Calu3 (cell line): ENCODE measurements at regions not wholly inside any gene's neighbourhood (a gene's known extent, or its start where the extent isn't known, plus 50 kb on each side); places are given as distances from the start of the nearest gene placed in this dataset.
"Not testable (repeated sequence)": the region's sequence is repeated elsewhere in the genome, so short reads cannot be mapped to it uniquely, and the experiment has no call there.

Source experiments
- BruUV-seq: library from RNA; stranded (reverse); fragments of 400-500 nt; replicated peaks from 2 replicates; lab custom pipeline; 2021; lab: Mats Ljungman, UMichigan
- CTCF ChIA-PET: fragments of 300-600 bp; sonication (Branson Sonifier 250); formaldehyde crosslinking; loops from one replicate; lab custom pipeline; 2022; ENCODE audit warnings: antibody characterized with exemption; lab: Charles Lee
- DNase-seq: peaks from one replicate; pipeline ENCODE4 v3.0.0; 2022
- H3K27ac Mint-ChIP-seq: one replicate; pipeline ENCODE4 v1.8.0; 2022; ENCODE audit warnings: mixed read lengths; ENCODE audit not compliant: unreplicated experiment
- H3K27me3 Mint-ChIP-seq: one replicate; pipeline ENCODE4 v1.8.0; 2022; ENCODE audit warnings: mixed read lengths; ENCODE audit not compliant: unreplicated experiment
- H3K36me3 Mint-ChIP-seq: one replicate; pipeline ENCODE4 v1.8.0; 2022; ENCODE audit warnings: mild to moderate bottlenecking, moderate library complexity, mixed read lengths; ENCODE audit not compliant: insufficient read depth, unreplicated experiment
- H3K4me1 Mint-ChIP-seq: one replicate; pipeline ENCODE4 v1.8.0; 2022; ENCODE audit warnings: mild to moderate bottlenecking, low read depth, mixed read lengths; ENCODE audit not compliant: unreplicated experiment
- H3K4me3 Mint-ChIP-seq: one replicate; pipeline ENCODE4 v1.8.0; 2022; ENCODE audit warnings: mild to moderate bottlenecking, low read depth, moderate library complexity, mixed read lengths; ENCODE audit not compliant: unreplicated experiment
- H3K9me3 Mint-ChIP-seq: one replicate; pipeline ENCODE4 v1.8.0; 2022; ENCODE audit warnings: low read depth, mixed read lengths; ENCODE audit not compliant: unreplicated experiment
- CTCF ChIP-seq: fragments of 200-600 bp; IDR thresholded peaks from one replicate; pipeline ENCODE4 v1.8.0; 2022; ENCODE audit warnings: antibody characterized with exemption; ENCODE audit not compliant: unreplicated experiment
- intact Hi-C: fragments of 100-400 bp; cut with micrococcal nuclease; formaldehyde crosslinking; loops from one replicate; pipeline ENCODE4 v1.10.0; 2022; ENCODE audit not compliant: unreplicated experiment

GRCh38 chr4:132097041-132097440, 1052.1 kb upstream of the PCDH10 start:
- no peak overlapping the region for H3K4me3 Mint-ChIP-seq
- H3K36me3 Mint-ChIP-seq: no peaks in the 10 kb centered on the region
- H3K27ac Mint-ChIP-seq: no peak overlapping the region
- no peaks in the 10 kb centered on the region for H3K9me3 Mint-ChIP-seq
- no peak for TF ChIP-seq CTCF
- BruUV-seq: no TSS peak
- DNase-seq: no peak
- intact Hi-C loops: no loop called here
- H3K4me1 Mint-ChIP-seq: no peaks in the 10 kb centered on the region
- no peaks in the 10 kb centered on the region for H3K27me3 Mint-ChIP-seq
- CTCF ChIA-PET: no interaction called here

GRCh38 chr4:132101526-132101925, 1047.6 kb upstream of the PCDH10 start:
- peaks cover 2% of the 10 kb centered on the region for H3K9me3 Mint-ChIP-seq
- TF ChIP-seq CTCF: no peak
- intact Hi-C loops: no loop called here
- no TSS peak for BruUV-seq
- H3K36me3 Mint-ChIP-seq: no peaks in the 10 kb centered on the region
- H3K4me3 Mint-ChIP-seq: no peak overlapping the region
- CTCF ChIA-PET: no interaction called here
- no peaks in the 10 kb centered on the region for H3K4me1 Mint-ChIP-seq
- no peak for DNase-seq
- no peaks in the 10 kb centered on the region for H3K27me3 Mint-ChIP-seq
- H3K27ac Mint-ChIP-seq: no peak overlapping the region

GRCh38 chr4:132108784-132109183, 1040.3 kb upstream of the PCDH10 start:
- Mint-ChIP-seq H3K9me3 (peaks cover 3% of the 10 kb centered on the region), H3K27ac (no peak overlapping the region), H3K4me3 (no peak overlapping the region), H3K36me3 (no peaks in the 10 kb centered on the region), H3K27me3 (no peaks in the 10 kb centered on the region), H3K4me1 (no peaks in the 10 kb centered on the region)
- intact Hi-C loops: no loop called here
- no peak for DNase-seq
- CTCF ChIA-PET: no interaction called here
- BruUV-seq: no TSS peak
- no peak for TF ChIP-seq CTCF

DNA sequence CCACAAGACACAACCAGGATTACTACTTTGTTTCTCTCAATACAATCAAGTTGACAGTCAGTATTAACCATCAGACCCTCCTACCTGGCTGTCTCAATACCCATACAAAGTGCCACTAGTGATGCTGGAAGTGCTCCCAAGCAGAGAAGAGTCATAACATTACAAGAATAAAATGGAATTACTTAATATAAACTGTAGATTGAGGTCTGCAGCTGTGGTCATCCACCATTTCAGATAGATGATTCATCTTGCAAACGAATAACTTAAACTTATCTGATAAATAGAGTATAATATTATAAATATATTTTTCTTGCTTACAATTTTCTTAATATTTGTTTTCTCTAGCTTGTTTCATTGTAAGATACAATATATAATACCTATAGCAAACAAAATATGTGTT, 1034.2 kb upstream of the PCDH10 start:
- no peak for TF ChIP-seq CTCF
- no peaks in the 10 kb centered on the region for H3K36me3 Mint-ChIP-seq

GRCh38 chr4:132122741-132123140, 1026.4 kb upstream of the PCDH10 start:
- intact Hi-C loops, H3K4me1 Mint-ChIP-seq, DNase-seq, H3K4me3 Mint-ChIP-seq, BruUV-seq, CTCF ChIA-PET, H3K27ac Mint-ChIP-seq, H3K36me3 Mint-ChIP-seq, H3K27me3 Mint-ChIP-seq: not testable (repeated sequence)
- H3K9me3 Mint-ChIP-seq: peaks cover 23% of the 10 kb centered on the region

More for the DNA sequence above, 1034.2 kb upstream of the PCDH10 start:
- Mint-ChIP-seq H3K4me1 (no peaks in the 10 kb centered on the region), H3K4me3 (no peak overlapping the region), H3K9me3 (peaks cover 10% of the 10 kb centered on the region), H3K27ac (no peak overlapping the region), H3K27me3 (no peaks in the 10 kb centered on the region)
- CTCF ChIA-PET: no interaction called here
- intact Hi-C loops: no loop called here
- no TSS peak for BruUV-seq
- no peak for DNase-seq
